VCaP (cell line): ENCODE measurements at regions not wholly inside any gene's neighbourhood (a gene's known extent, or its start where the extent isn't known, plus 50 kb on each side); places are given as distances from the start of the nearest gene placed in this dataset.

Experiments
- H3K27ac ChIP-seq: fragments of 450-650 bp; 2 replicates; pipeline ENCODE4 v1.5.1; 2017
- CTCF ChIP-seq: fragments of 450-650 bp; conservative IDR thresholded peaks from 2 replicates; pipeline ENCODE4 v1.5.1; 2017; ENCODE audit warnings: mild to moderate bottlenecking, moderate library complexity

GRCh38 chr21:28427394-28428022, 565.2 kb downstream of the LTN1 start:
- H3K27ac ChIP-seq: no peak overlapping the region
- no peak for TF ChIP-seq CTCF

- no peak for TF ChIP-seq CTCF
- H3K27ac ChIP-seq: no peak overlapping the region
These were observed 566.1 kb downstream of the LTN1 start for GRCh38 chr21:28426545-28426944.

- TF ChIP-seq CTCF: no peak
- H3K27ac ChIP-seq: no peak overlapping the region
These were observed 569.0 kb downstream of the LTN1 start for GRCh38 chr21:28423521-28424190.

- H3K27ac ChIP-seq: no peak overlapping the region
- no peak for TF ChIP-seq CTCF
These were observed 570.8 kb downstream of the LTN1 start for GRCh38 chr21:28421716-28422524.

GRCh38 chr21:28419811-28420210, 572.9 kb downstream of the LTN1 start:
- no peak overlapping the region for H3K27ac ChIP-seq
- no peak for TF ChIP-seq CTCF

GRCh38 chr21:28418726-28419514, 573.8 kb downstream of the LTN1 start:
- TF ChIP-seq CTCF: no peak

GRCh38 chr21:28410256-28410655, 582.4 kb downstream of the LTN1 start:
- no peak for TF ChIP-seq CTCF
- no peak overlapping the region for H3K27ac ChIP-seq

More at GRCh38 chr21:28418726-28419514, 573.8 kb downstream of the LTN1 start:
- H3K27ac ChIP-seq: no peak overlapping the region
